GM19043 (cell line): ENCODE measurements at regions not wholly inside any gene's neighbourhood (a gene's known extent, or its start where the extent isn't known, plus 50 kb on each side); places are given as distances from the start of the nearest gene placed in this dataset.
"Not testable (repeated sequence)": the region's sequence is repeated elsewhere in the genome, so short reads cannot be mapped to it uniquely, and the experiment has no call there.

Source experiments
- ATAC-seq: cut with Tn5 transposase; IDR thresholded peaks from one replicate; pipeline ENCODE4 v1.9.1; 2021; ENCODE audit warnings: low read depth; ENCODE audit not compliant: unreplicated experiment

GRCh38 chr12:92408072-92408900 is 262.6 kb upstream of the BTG1 start:
- ATAC-seq, result no peak

- ATAC-seq, result not testable (repeated sequence)
Measured at GRCh38 chr12:92406404-92407070, 260.9 kb upstream of the BTG1 start.

- ATAC-seq, result not testable (repeated sequence)
Measured at GRCh38 chr12:92405801-92406251, 260.2 kb upstream of the BTG1 start.

- ATAC-seq, result no peak
Measured at GRCh38 chr12:92404921-92405320, 259.3 kb upstream of the BTG1 start.

GRCh38 chr12:92404259-92404894 is 258.7 kb upstream of the BTG1 start:
- ATAC-seq, result no peak

GRCh38 chr12:92403210-92404175 is 257.8 kb upstream of the BTG1 start:
- peak; percentile 83 for ATAC-seq

GRCh38 chr12:92402415-92402814 is 256.8 kb upstream of the BTG1 start:
- no peak for ATAC-seq

- ATAC-seq, result no peak
Measured at GRCh38 chr12:92400006-92400405, 254.4 kb upstream of the BTG1 start.

GRCh38 chr12:92398565-92399309 is 253.1 kb upstream of the BTG1 start:
- no peak for ATAC-seq

GRCh38 chr12:92396647-92397252 is 251.1 kb upstream of the BTG1 start:
- ATAC-seq, result no peak

GRCh38 chr12:92395322-92395721 is 249.7 kb upstream of the BTG1 start:
- no peak for ATAC-seq

GRCh38 chr12:92394895-92395294 is 249.2 kb upstream of the BTG1 start:
- ATAC-seq, result no peak

- ATAC-seq, result no peak
Measured at GRCh38 chr12:92393504-92393903, 247.9 kb upstream of the BTG1 start.

- ATAC-seq, result not testable (repeated sequence)
Measured at GRCh38 chr12:92391726-92392125, 246.1 kb upstream of the BTG1 start.

GRCh38 chr12:92389466-92389865 is 243.8 kb upstream of the BTG1 start:
- no peak for ATAC-seq

- no peak for ATAC-seq
Measured at GRCh38 chr12:92385296-92385695, 239.7 kb upstream of the BTG1 start.

- no peak for ATAC-seq
Measured at GRCh38 chr12:92384571-92384970, 238.9 kb upstream of the BTG1 start.

GRCh38 chr12:92382383-92382878 is 236.8 kb upstream of the BTG1 start:
- no peak for ATAC-seq

GRCh38 chr12:92381856-92382255 is 236.2 kb upstream of the BTG1 start:
- ATAC-seq, result no peak
